HuH-7.5 (cell line): ENCODE measurements at regions not wholly inside any gene's neighbourhood (a gene's known extent, or its start where the extent isn't known, plus 50 kb on each side); places are given as distances from the start of the nearest gene placed in this dataset.

Experiments
- DNase-seq: peaks from one replicate; pipeline ENCODE4 v3.0.0; 2011; ENCODE audit warnings: low spot score

- DNase-seq = no peak
These were observed 114.2 kb upstream of the EEA1 start for GRCh38 chr12:93043192-93043876.

GRCh38 chr12:93043877-93044209 is 114.7 kb upstream of the EEA1 start:
- DNase-seq = no peak

GRCh38 chr12:93047118-93047517 is 118.0 kb upstream of the EEA1 start:
- no peak for DNase-seq

- no peak for DNase-seq
These were observed 119.6 kb upstream of the EEA1 start for GRCh38 chr12:93048656-93049055.

- no peak for DNase-seq
These were observed 121.1 kb upstream of the EEA1 start for GRCh38 chr12:93050026-93050747.

GRCh38 chr12:93050748-93051081 is 121.6 kb upstream of the EEA1 start:
- no peak for DNase-seq

- no peak for DNase-seq
These were observed 124.9 kb upstream of the EEA1 start for GRCh38 chr12:93054021-93054420.

- no peak for DNase-seq
These were observed 126.1 kb upstream of the EEA1 start for GRCh38 chr12:93055221-93055620.

GRCh38 chr12:93056971-93057535 is 128.0 kb upstream of the EEA1 start:
- DNase-seq = no peak

- DNase-seq = no peak
These were observed 129.2 kb upstream of the EEA1 start for GRCh38 chr12:93058280-93058679.

- DNase-seq = no peak
These were observed 130.2 kb upstream of the EEA1 start for GRCh38 chr12:93059288-93059687.

GRCh38 chr12:93059925-93060665 is 131.0 kb upstream of the EEA1 start:
- no peak for DNase-seq

- DNase-seq = no peak
These were observed 131.8 kb upstream of the EEA1 start for GRCh38 chr12:93060666-93061472.

GRCh38 chr12:93061473-93062419 is 132.7 kb upstream of the EEA1 start:
- DNase-seq = no peak

GRCh38 chr12:93065896-93066295 is 136.8 kb upstream of the EEA1 start:
- no peak for DNase-seq

- DNase-seq = no peak
These were observed 143.2 kb upstream of the EEA1 start for GRCh38 chr12:93072340-93072739.

- DNase-seq = no peak
These were observed 144.2 kb upstream of the EEA1 start for GRCh38 chr12:93073324-93073723.

GRCh38 chr12:93078059-93078458 is 149.0 kb upstream of the EEA1 start:
- DNase-seq = no peak

GRCh38 chr12:93078577-93078976 is 149.5 kb upstream of the EEA1 start:
- DNase-seq = no peak

- DNase-seq = no peak
These were observed 150.2 kb upstream of the EEA1 start for GRCh38 chr12:93079271-93079670.

- DNase-seq = no peak
These were observed 150.9 kb upstream of the EEA1 start for GRCh38 chr12:93079976-93080375.
